ENCODE measurements at regions not wholly inside any gene's neighbourhood (a gene's known extent, or its start where the extent isn't known, plus 50 kb on each side); places are given as distances from the start of the nearest gene placed in this dataset.

DNA sequence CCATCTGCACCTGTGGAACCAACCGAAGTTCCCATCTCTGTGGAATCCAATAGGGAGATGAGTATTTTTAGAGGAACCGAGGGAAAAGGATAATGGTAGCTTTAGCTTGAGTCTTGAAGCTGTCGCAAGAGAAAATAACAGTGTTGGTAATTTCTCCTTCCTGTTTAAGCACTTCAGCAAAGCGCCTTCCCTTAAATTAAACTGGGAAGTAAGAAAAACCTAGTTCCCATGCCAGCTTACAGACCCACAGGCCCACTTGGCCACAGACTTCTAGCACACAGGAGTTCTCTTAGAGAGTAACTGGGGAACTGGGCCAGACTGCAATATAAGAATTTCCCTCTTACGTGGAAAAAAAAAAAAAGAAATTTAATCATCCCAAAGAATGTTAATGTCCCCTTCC is 223.8 kb downstream of the EFCAB11 start:
- TF ChIP-seq, protein P1, sequence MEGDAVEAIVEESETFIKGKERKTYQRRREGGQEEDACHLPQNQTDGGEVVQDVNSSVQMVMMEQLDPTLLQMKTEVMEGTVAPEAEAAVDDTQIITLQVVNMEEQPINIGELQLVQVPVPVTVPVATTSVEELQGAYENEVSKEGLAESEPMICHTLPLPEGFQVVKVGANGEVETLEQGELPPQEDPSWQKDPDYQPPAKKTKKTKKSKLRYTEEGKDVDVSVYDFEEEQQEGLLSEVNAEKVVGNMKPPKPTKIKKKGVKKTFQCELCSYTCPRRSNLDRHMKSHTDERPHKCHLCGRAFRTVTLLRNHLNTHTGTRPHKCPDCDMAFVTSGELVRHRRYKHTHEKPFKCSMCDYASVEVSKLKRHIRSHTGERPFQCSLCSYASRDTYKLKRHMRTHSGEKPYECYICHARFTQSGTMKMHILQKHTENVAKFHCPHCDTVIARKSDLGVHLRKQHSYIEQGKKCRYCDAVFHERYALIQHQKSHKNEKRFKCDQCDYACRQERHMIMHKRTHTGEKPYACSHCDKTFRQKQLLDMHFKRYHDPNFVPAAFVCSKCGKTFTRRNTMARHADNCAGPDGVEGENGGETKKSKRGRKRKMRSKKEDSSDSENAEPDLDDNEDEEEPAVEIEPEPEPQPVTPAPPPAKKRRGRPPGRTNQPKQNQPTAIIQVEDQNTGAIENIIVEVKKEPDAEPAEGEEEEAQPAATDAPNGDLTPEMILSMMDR (IDR thresholded peaks at IDR 0.05), result no peak
- no peak for TF ChIP-seq EP300 (IDR thresholded peaks at IDR 0.05)
- TF ChIP-seq POLR2A (IDR thresholded peaks at IDR 0.05), result no peak

All from suprapubic skin (tissue), 3 donors.